HG02870 (cell line): ENCODE measurements at regions not wholly inside any gene's neighbourhood (a gene's known extent, or its start where the extent isn't known, plus 50 kb on each side); places are given as distances from the start of the nearest gene placed in this dataset.
"Not testable (repeated sequence)": the region's sequence is repeated elsewhere in the genome, so short reads cannot be mapped to it uniquely, and the experiment has no call there.

Experiments used
- ATAC-seq: cut with Tn5 transposase; IDR thresholded peaks from one replicate; pipeline ENCODE4 v1.9.1; 2021; ENCODE audit warnings: mild to moderate bottlenecking, moderate library complexity; ENCODE audit not compliant: unreplicated experiment

- no peak for ATAC-seq
Measured at GRCh38 chr4:110364911-110365520, 110.9 kb upstream of the ENPEP start.

GRCh38 chr4:110361921-110362320 is 114.0 kb upstream of the ENPEP start:
- ATAC-seq = no peak

GRCh38 chr4:110359076-110359475 is 116.9 kb upstream of the ENPEP start:
- no peak for ATAC-seq

- no peak for ATAC-seq
Measured at GRCh38 chr4:110357521-110357920, 118.4 kb upstream of the ENPEP start.

GRCh38 chr4:110354460-110354859 is 121.5 kb upstream of the ENPEP start:
- no peak for ATAC-seq

GRCh38 chr4:110352670-110353442 is 123.1 kb upstream of the ENPEP start:
- no peak for ATAC-seq

- no peak for ATAC-seq
Measured at GRCh38 chr4:110348711-110349383, 127.1 kb upstream of the ENPEP start.

- ATAC-seq = no peak
Measured at GRCh38 chr4:110347805-110348204, 128.2 kb upstream of the ENPEP start.

- ATAC-seq = no peak
Measured at GRCh38 chr4:110344165-110344564, 131.8 kb upstream of the ENPEP start.

- no peak for ATAC-seq
Measured at GRCh38 chr4:110343534-110343933, 132.4 kb upstream of the ENPEP start.

GRCh38 chr4:110341118-110341517 is 134.8 kb upstream of the ENPEP start:
- ATAC-seq = not testable (repeated sequence)

- ATAC-seq = no peak
Measured at GRCh38 chr4:110335399-110335798, 137.0 kb upstream of the ELOVL6 start.

- ATAC-seq = no peak
Measured at GRCh38 chr4:110332483-110332882, 134.1 kb upstream of the ELOVL6 start.

- not testable (repeated sequence) for ATAC-seq
Measured at GRCh38 chr4:110326426-110326825, 128.0 kb upstream of the ELOVL6 start.

GRCh38 chr4:110310795-110311194 is 112.4 kb upstream of the ELOVL6 start:
- ATAC-seq = peak; percentile 89

- no peak for ATAC-seq
Measured at GRCh38 chr4:110309675-110310074, 111.3 kb upstream of the ELOVL6 start.

GRCh38 chr4:110306303-110306702 is 107.9 kb upstream of the ELOVL6 start:
- ATAC-seq = no peak

GRCh38 chr4:110305455-110305854 is 107.0 kb upstream of the ELOVL6 start:
- ATAC-seq = no peak

- peak; percentile 96 for ATAC-seq
Measured at GRCh38 chr4:110296892-110297291, 98.5 kb upstream of the ELOVL6 start.

- ATAC-seq = no peak
Measured at GRCh38 chr4:110294165-110294564, 95.8 kb upstream of the ELOVL6 start.

- no peak for ATAC-seq
Measured at GRCh38 chr4:110292994-110293744, 94.8 kb upstream of the ELOVL6 start.
